ENCODE measurements at regions not wholly inside any gene's neighbourhood (a gene's known extent, or its start where the extent isn't known, plus 50 kb on each side); places are given as distances from the start of the nearest gene placed in this dataset.
A peak's percentile ranks its signal among the peaks of the same experiment; 100 is the strongest.
"Not testable (repeated sequence)": the region's sequence is repeated elsewhere in the genome, so short reads cannot be mapped to it uniquely, and the experiment has no call there.

DNA sequence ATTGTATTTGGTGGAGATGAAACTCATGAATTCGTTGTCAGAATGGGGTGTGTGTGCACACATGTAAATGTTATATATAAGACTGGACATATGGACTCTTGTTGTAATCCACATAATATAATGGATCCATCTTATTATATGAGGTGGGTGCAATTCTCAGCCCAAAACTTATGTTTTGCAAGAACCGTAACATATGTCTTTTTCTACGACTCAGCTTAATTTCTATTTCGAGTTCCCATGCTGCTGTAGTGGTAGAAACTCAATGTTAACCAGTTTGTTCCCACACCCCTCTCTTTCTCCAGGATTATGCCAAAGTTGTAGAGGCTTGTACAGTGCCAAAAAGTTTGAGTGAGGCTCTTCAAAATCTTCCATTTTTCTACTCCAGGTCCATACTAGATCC is 112.5 kb upstream of the SPOPL start:
- no peak for DNase-seq (ENCODE audit: low read depth)

DNA sequence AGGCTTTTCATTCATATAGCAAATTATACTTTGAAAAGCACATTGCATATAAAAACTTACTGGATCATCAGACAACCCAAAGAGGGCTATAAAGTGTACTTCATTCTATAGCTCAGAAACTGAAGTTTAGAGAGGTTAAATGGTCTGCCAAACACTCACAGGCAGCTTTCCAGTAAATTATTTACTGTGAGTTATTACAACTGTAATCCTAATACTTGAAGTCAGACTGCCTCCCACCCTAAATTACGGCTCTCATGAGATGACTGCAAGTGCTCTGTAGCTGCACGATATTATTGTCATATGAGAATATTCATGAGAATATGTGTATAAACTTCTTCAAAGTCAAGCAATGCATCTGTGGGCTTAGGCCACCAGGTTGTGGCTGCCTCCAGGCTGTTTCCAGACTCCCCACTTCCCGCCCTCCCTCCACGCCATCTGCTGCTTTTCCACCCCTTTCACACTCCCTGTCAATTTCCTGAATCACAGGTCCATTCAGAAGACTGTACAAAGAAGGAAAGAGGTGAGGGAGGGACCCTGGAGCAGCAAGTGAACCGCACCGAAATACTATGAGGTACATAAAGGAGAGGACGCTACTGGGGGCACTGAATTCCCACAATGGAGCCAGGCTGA is 111.1 kb upstream of the SPOPL start:
- DNase-seq (ENCODE audit: low read depth): no peak

DNA sequence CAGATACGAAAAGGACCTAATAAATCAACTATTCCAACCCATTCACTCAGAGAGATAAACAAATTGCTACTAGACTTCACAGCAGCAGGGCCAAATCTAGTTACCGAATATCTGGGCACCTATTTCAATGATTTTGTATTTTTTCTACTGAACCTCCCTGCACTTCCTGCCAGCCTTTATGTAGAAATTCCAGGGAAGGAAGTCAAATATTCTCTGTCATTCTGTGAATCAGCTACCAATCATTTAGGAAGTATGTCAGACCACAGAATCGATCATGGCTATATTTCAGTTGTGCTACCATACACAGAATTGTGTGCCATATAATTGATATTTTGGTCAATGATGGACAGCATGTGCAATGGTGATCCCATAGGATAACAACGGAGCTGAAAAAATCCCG is 109.6 kb upstream of the SPOPL start:
- peak; percentile 14 for DNase-seq (ENCODE audit: low read depth)

DNA sequence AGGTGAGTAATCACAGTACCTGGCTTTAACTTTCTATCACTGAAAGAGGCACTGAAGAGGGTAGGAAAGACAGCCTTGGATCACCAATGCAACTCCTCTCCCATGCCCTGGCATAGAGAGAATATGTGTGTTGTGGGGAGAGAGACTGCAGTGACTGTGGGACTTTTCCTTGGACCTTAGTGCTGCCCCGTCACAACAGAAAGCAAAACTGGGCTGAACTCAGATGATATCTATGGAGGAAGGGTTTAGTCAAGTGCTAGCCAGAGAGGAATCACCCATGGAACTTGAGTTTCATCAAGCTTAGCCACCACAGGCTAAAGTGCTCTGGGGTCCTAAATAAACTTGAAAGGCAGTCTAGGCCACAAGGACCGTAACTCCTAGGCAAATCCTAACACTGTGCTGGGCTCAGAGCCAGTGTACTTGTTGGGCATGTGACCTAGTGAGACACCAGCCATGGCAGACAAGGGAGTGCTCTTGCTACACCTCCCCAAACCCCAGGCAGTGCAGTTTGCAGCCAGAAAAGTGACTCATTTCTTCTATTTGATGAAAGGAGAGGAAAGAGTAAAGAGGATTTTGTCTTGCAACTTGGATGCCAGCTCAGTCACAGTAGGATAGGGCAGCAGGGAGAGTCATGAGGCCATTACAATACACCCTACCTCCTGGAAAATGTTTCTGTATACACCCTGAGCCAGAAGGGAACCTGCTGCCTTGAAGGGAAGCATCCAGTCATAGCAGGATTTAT is 105.8 kb upstream of the SPOPL start:
- peak; percentile 88 for DNase-seq (ENCODE audit: low read depth)

DNA sequence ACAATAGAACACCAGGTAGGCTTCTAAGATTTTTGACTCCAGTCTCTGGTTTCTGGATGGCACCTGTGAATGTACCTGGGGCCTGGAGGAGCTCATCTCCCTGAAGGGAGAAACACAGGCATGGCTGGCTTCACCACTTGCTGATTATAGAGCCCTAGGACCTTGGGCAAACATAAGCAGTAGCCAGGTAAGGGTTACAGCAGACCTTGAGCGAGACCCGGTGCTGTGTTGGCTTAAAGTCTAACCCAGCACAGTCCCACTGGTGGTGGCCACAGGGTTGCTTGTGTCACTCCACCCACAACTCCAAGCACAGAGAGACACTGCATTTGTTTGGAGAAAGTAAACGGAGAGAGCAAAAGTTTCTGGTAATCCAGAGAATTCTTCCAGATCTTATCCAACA is 104.7 kb upstream of the SPOPL start:
- DNase-seq (ENCODE audit: low read depth): no peak

DNA sequence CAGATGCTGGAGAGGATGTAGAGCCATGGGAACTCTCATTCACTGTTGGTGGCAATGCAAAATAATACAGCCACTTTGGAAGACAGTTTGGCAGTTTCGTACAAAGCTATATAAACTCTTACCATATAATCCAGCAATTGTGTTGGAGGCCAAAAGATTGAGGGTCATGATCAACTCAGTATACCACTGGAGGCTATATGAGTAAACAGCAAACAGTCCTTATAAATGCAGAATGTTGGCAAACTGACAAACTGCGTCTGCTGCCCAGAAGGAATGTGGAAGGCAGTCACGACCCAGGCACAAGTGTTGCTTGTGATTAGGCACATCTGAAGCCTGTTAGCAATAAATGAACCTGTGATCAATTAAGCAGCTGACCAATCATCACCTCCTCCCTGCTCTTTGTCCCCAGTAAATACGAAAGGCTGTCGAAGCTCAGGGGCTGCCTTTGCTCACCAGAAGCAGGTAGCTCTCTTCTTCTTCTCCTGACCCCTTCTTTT is 98.1 kb upstream of the SPOPL start:
- DNase-seq (ENCODE audit: low read depth): no peak

DNA sequence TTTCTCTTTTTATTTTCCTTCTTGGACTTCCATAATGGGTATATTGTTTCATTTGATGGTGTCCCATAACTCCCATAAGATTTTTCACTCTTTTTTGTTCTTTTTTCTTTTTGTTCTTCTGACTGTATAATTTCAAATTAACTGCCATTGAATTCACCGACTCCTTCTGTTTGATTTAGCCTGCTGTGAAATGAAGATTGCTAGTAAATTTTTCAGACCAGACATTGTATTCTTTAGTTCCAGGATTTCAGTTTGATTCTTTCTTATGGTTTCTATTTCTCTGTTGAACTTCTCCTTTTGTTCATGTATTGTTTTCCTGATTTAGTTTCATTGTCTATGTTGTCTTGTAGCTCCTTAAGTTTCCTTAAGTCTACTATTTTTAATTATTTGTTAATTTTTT is 87.6 kb upstream of the SPOPL start:
- DNase-seq (ENCODE audit: low read depth): no peak

DNA sequence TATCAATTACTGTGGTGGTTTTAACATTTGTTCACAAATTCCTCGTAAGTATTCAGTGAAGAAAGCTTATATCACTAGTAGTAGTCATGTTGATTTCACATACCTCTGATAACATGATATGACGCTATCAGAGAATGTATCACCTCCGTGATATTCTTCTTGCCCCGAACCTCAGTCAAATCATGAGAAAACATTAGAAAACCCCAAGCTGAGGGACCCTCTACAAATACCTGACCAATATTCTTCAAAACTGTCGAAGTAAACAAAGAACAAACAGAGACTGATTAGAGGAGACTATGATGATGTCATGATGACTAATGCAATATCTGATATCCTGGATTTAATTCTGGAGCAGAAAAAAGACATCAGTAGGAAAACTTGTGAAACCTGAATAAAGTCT is 85.6 kb upstream of the SPOPL start:
- DNase-seq (ENCODE audit: low read depth): no peak

DNA sequence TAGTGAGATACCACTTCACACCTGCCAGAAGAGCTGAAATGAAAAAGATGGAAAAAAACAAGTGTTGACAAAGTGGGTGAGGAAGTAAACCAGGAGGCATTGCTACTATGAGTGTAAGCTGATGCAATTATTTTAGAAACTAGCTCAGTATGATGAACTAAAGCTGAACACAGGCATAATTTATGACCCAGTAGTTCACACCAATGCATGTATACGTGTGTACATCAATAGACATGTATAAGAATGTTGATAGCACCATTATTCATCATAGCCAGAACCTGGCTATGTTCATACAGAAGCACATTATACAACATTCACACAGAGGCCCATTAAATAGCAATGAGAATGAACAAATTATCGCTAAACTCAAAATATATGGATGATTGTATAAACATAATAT is 83.1 kb upstream of the SPOPL start:
- no peak for DNase-seq (ENCODE audit: low read depth)

DNA sequence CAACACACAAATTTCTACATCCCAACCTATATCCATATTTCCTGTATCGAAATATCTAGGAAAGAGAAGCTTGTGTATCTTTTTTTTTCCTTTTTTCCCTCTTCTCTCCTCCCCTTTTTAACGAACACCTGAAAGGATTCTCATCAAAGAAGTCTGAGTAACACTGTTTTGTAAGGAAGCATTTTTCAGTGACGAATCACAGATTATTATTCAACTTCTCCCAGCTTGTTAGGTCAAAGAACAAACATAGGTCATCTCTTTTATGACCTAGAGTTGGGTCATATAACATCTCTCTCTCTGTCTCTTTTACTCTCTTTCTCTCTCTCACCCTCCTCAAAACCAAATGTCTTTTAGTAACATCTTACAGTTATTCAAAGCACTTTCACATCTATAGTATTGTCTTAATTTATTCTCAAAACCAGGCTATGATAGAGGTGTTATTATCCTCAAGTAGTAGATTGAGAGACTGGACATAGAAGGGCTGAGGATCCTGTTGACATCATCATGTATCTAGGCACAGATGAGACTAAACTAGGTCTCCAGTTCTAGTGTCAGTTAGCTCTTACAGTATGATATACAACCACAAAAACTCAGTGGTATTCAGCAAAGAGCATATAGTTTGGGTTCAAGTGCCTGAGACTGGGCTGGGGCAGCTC is 80.1 kb upstream of the SPOPL start:
- peak; percentile 93 for DNase-seq (ENCODE audit: low read depth)

DNA sequence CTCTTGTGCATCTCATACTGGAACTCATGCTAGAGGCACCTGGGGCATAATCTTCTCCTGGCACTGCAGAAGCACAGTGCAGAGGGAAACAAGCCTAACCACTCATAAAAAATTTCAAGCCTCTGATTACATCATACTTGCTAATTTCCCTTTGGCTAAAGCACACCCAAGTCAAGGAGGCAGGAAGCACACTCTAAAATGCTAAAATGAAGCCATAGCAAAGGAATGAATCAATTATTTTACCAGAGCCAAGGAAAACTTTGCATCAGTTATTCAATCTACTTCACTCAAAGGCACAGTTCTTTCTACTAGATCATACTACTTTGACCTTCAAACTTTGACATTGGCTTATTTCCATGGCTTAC is 79.6 kb upstream of the SPOPL start:
- DNase-seq (ENCODE audit: low read depth): peak; percentile 96

DNA sequence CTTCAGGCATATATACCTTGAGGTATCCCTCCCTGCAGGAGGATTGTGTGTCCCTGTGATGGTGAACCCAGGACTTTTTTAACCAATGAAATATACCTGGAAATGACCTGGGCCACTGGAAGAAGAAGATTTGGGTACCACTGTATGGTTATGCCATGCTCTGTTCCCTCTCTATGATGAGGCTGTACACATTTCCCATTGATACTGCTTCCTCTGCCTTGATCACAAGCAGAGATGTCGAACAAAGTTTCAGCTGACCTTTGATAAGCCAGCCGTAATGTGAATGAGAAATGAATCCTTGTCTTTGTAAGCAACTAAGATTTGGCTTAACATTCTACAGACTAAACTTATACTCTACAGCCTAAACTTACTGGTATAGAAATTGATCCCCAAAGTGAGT is 78.4 kb upstream of the SPOPL start:
- no peak for DNase-seq (ENCODE audit: low read depth)

DNA sequence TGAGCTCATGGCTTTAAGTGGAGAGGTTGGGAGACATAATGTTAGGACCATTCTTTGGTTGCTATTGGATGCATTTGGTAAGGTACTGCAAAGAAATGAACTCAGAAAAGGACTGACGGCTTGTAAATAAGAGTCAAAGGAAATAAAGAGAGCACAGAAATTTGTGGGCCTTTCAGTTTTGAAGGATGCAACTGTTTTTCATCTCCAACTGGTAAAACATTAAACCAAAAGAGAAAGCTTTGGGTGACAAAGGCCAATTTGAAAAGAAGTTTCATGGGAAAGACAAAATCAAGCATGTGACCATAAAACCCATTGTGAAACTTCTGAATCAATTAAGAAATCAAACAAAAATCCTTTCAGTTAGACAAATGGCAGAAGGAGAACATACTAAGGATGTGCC is 77.8 kb upstream of the SPOPL start:
- DNase-seq (ENCODE audit: low read depth): peak; percentile 56

DNA sequence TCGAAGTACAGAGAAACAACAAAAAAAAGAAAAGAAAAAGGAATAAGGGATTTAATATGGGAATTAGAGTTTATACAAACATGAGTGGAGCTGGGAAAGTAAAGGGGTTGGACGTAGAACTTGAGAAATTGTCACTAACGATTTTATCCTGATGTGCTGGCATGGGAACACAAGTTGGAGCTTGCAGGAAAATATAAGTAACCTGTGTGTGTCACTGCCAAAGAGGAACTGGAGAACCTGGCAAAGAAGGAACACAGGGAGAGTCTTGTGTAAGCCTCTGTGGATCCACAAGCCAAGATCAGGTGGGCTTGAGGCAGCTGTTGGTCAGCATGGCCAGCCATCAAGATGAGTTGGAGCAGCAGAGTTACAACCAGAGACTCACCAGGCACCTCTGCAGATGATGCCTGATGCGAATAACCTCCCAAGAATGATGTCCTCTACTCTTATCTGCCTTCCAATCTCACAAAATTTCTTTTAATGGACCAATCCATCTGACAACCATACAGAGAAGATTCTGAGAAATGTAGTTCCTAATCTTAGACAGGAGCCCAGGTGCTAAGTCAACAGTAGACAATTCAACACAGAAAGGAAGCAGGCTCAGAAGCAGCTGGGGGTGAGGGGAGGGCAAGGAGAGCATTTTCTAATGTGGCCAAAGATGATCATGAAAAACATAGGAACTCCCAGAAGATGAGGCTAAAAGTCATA is 77.0 kb upstream of the SPOPL start:
- DNase-seq (ENCODE audit: low read depth): no peak

DNA sequence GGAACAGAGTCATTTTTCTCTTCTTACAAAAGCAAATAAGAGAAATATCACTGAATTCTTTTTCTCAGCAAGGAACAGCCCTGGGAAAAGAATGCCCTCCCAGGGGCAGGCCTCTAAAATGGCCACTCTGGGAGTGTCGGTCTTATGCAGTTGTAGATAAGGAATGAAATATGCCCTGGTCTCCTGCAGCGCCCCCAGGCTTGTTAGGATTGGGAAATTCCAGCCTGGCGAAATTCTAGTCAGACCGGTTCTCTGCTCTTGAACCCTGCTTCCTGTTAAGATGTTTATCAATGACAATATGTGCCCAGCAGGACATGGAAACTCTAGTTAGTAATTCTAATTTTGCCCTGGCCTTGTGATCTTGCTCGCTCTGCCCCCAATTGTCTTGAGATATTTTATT is 75.5 kb upstream of the SPOPL start:
- not testable (repeated sequence) for DNase-seq (ENCODE audit: low read depth)

DNA sequence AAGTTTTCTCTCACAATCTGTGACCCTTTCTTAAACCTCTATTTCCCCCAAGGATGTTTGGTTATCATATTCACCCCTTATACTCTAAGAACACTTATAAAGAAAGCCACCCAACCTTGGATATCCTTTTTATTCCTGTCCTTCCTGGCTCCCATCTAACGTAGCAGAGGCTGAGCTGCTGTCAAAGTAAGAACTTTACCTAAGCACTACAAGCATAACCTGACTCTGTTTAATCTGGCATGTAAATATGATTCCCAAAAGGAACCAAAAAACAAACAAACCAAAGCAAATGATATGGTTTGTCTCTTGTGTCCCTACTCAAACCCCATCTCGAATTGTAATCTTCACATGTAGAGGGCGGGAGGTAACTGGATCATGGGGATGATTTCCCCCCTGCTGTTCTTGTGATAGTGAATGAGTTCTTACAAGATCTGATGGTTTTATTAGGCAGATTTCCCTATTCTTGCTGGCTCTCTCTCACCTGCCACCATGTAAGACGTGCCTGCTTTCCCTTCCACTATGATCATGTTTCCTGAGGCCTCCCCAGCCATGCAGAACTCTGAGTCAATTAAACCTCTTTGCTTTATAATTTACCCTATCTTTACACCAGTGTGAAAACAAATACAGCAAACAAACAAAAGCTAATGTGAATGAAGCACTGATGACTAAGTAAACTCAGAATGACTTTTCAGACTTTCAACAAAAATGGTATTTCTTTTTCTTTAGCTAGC is 72.7 kb upstream of the SPOPL start:
- DNase-seq (ENCODE audit: low read depth): peak; percentile 16

DNA sequence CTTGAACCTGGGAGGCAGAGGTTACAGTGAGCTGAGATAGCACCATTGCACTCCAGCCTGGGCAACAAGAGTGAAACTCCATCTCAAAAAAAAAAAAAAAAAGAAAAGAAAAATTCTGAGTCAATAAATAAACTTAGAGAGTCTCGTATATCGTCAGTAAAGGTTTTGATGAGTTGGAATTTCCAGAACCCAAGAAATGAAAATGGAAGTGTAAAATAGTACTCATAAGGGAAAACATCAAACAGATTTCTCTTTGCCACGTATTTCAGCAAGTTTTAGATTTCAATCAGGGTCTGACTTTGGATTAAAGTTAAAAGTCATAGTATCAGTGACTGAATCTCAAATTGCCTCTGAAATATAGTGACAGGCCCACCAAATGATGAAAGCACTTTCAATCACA is 71.4 kb upstream of the SPOPL start:
- no peak for DNase-seq (ENCODE audit: low read depth)

DNA sequence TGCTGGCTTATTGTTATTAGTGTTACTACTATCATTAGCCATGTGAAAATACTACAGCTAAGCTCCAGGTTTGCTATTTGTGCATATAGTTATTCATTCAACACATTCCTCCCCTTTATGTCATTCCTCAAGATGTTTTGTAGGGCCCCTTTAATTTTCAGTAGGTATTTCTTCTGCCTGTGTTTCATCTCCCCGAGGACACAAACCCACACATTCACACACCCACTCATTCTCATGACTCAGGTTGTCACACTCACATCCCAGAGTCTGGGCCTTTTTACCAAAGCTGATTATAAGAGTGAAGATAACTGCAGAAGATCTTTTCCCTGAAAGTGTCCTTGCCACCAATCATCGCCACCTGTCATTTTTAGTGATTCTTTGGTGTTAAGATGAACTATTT is 68.6 kb upstream of the SPOPL start:
- DNase-seq (ENCODE audit: low read depth): peak; percentile 83

DNA sequence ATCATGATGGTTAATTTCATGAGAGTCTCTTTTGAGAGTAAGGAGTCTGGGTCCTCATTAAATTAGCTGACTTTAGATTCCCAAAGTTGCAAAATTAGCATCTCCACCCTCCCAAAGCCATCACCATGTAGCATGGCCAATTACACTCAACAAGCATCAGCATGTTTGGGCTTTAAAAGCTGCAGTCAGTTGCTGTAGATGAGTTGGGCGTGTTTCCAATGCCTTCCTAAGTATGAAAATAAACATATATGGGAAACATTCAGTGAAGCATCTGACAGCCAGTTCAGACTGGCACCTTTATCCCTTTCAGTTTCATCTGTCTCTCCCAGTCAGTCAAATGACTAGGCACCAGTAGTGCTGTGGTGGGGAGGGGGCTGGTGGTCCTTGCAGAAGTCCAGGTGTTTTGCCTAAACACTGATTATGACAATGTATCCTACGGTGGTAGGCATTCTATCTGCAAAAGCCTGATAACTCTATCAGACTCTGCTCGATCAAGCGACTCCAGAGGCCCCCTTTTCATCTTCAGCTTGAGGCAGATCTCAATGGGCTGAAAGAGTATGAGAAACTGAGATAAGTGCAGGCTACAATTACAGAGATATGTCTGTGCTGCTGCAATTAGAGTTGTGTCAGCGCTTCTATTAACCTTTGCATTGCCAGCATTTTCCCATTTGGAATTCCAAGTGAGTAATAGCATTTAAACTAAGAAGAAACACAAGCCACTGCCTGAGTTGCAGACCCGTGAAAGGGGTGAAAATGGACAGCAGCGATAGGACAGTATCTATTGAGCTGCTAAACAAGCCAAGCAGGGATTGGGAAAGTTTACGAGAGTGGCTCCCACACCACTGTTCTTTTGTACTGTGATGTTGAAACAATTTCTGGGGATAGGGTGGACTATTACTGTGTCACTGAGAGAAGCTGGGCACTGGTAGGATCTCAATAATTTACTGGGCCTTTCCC is 67.3 kb upstream of the SPOPL start:
- DNase-seq (ENCODE audit: low read depth): no peak

DNA sequence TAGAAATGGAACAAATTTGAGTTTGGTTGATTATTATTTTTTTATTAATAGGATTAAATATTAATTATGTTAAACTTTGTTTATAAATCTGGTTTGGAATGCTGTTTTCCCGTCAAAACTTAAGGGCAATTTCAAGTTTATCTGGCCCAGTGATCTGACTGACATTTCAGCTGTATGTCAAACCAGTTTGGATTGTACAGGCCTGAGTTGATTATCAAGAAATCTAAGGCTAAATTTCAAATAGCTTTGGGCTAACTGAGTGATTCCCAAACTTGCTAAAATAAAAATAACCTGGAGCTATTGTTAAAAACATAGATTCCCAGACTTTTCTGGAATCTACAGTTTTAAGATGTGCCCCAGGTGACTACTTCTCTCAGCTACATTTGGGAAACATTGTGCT is 65.9 kb upstream of the SPOPL start:
- DNase-seq (ENCODE audit: low read depth): no peak

DNA sequence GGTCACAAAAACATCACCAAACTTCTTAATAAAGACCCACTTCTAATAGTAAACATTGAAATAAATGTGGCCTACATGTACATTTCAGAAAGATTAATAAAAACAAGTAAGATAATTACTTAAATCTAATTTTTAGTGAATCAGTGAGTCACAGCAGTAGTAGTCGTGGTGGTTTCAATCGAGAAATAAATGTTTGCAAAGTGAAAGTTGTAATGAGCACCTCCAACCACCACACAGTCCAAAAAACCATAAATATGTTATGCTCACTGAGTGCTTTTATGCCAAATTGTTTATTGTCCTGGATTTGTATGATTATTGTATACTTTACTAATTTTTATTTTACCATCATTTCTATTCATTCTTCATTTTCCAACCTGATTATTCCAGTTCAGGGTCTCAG is 61.8 kb upstream of the SPOPL start:
- DNase-seq (ENCODE audit: low read depth): no peak

Data from renal cortical epithelial cell (primary cell).